Hematopoietic multipotent progenitor cell treated with erythropoietin and hydrocortisone succinate and interleukin-3 and kit ligand, for 4 days (in vitro differentiated cells): ENCODE measurements at regions not wholly inside any gene's neighbourhood (a gene's known extent, or its start where the extent isn't known, plus 50 kb on each side); places are given as distances from the start of the nearest gene placed in this dataset.

Experiments
- DNase-seq: peaks from one replicate; pipeline ENCODE4 v3.0.0-alpha.2; 2015

DNA sequence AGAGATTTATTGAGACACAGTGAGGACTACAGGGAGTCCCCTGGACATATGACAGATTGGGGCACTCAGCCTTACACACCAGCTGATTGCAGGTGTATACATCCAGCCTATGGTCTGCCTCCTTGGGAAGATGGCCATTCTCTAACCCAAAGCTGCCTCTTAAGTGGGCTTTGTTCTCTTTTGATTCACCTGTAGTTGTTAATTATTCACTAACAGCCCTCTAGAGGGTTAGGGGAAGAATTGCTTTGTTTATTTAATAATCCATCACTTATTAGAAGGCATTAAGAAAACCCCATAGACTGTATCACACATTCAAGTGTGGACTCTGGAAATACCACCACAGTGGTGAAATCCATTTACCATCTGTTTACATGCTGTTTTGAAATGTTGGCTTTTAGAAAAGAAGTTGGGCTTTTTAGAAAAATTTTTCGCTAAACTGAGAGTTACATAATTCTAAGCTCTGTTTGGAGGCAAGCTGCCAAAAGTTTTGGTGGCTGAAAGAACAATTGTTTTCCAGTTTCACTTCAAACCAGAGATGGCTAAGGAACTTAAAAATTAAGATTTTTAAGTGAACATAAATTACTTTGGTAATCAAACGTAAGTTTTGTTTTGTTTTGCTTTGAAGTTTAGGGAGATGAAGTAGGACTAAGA is 379.1 kb downstream of the ADRA2A start:
- no peak for DNase-seq

DNA sequence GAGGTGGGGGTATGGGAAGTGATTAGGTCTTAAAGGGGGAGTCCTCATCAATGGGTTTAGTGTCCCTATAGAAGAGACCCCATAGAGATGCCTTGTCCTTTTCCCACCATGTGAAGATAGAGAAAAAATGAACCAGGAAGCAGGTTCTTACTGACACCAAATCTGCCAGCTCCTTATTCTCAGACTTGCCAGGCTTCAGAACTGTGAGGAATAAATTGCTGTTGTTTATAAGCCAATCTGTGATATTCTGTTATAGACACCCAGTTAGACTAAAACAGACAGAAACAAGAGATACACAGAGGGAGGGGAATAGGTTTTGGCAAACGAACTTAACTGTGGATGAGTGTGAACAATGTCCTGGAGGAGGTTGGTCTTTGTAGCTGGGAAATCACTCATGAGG is 381.4 kb downstream of the ADRA2A start:
- DNase-seq = no peak

DNA sequence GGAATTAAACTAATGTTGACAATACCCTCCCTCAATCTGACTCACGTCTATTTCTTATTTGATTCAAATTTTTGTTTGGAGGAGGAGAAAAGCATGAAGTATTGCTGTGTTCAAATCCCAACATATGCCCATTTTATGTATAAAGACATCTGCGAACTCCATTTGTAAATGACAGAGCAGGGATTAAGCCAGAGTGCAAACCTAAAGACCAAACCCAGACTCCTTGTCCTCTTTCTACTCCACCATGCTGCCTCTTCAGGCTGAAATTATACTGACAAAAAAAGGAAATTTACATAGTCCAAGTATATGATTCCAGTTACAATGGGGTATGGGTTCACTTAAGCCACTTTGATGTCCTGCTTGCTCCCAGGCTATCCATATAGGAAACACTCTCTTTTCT is 383.1 kb downstream of the ADRA2A start:
- DNase-seq = no peak

DNA sequence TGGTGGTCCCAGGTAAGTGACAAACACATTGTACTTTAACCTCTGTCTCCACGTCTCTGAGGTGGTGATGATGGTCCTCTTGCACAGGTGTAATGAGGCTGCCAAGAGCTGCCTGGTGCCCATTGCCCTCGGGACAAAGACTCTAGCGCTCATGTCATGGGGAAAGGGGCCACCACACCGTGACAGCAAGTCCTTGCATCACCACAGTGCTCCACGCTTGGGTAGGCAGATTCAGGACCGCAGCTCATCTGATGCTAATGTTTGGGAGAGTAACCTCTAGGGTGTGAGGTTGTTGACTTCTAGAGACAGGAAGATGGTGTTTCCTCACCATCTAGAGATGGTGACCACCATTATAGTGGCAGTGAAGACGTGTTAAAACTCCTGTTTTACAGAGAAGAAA is 395.6 kb downstream of the ADRA2A start:
- no peak for DNase-seq

DNA sequence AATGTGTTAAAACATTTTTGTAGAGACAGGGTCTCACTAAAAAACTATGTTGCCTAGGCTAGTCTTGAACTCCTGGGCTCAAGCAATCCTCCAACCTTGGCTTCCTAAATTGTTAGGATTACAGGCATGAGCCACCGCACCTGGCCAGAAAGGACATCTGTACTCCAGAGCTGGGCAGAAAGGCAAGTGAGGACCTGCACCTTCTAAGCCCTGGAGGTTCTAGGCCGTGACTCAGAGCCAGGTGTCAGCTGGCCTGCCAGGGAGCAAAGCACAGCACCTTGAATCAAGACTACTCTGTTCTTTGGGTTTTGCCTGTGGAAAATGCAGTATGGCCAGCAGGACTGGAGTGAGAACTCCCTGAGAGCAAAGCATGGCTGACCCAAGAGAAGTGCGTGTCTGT is 396.5 kb downstream of the ADRA2A start:
- DNase-seq = no peak

DNA sequence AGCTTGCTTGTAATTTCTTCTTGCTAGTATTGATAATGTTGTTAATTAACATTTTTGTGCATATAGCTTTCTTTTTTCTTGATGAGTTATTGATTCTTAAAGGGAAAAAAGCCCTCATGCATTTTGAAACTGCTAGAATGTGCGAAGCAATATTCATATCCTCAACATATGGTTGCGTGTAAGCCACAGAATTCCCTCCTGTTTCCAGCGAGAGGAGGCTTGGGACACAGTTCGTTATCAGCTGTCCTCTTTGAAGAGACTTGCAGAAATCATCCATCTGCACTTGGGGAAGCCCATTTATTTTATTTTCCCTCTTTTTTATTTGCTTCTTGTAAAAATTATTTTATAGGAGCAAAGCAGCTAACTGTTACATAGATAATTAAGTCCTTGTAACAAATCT is 398.0 kb downstream of the ADRA2A start:
- DNase-seq = no peak

DNA sequence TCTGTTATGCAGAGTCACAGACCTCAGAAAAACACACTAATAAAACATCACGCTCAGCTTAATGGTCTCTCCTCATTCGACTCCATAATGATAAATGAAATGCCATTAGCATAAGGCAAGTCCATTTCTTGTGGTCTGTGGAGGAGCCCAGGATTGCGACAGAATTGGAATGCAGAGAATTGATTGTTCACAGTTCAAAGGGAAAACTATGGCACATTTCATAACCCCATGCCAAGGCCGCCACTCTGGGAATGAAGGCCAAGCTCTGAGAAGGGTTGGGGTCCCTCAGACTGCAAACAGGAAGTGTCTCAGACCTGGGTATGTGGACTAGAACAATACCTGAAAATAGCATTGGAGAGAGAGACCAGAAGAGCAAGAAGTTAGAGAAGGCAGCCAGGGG is 398.9 kb downstream of the ADRA2A start:
- DNase-seq = no peak

DNA sequence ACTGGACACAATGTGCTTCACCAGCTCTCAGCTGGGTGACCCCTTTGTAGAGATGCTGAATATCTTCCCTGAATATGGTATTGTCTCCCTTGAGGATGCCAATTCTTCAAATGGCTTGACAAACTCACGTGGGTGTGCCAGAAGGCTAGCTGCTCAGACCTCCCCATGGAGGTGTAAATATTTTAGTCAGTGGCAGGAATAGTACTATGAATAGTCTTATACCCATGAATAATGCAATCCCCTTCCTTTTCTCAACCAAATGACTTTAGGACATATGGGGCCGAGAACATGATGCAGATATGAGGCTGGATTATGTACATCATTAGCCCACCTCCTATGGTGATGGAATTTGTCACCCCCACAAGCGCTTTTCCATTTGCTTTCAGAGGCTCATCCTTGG is 401.8 kb downstream of the ADRA2A start:
- DNase-seq = no peak

DNA sequence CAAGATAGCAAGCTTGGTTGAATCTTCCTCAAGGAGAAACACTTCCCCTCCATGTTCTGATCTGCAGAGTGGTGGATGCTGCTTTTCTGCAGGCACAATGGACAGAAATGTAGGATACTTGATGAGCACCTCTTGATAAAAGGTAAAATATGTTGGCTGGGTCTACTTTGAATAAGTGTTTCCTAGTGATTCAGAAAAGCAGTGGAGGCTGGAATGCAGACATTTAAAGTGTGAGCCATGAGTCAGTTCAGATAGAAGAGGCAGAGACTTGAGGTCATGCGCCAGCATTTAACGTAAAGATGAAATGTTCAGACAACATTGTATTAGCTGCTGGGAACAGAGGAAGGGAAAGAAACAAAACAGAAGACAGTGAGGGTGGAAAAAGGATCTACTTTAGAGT is 403.1 kb downstream of the ADRA2A start:
- no peak for DNase-seq

DNA sequence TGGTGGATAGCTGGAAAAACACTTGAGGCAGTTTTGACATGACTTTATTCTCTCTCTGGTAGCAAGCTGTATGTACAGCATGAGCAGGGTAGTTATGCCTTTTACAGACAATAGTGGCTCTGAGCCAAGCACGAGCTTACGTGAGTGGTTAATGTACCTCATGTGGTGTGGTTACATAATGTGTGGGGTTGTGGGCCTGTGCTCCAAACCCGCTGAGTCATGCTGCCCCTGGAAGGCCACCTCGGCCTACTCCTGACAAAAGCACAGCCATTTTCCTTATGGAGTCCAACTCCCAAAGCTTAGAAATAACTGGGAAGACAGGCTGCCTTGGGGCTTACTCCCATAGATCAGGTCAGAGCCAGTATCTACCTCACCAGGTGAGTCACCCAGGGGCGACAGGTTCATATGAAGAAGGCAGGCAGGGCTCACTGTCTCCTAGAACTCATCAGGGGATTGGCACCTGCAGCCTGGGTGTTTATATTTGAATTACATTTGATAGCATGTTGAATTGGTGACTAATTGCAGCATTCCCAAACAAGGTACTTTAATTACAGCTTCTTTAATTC is 404.5 kb downstream of the ADRA2A start:
- peak; percentile 22 for DNase-seq

DNA sequence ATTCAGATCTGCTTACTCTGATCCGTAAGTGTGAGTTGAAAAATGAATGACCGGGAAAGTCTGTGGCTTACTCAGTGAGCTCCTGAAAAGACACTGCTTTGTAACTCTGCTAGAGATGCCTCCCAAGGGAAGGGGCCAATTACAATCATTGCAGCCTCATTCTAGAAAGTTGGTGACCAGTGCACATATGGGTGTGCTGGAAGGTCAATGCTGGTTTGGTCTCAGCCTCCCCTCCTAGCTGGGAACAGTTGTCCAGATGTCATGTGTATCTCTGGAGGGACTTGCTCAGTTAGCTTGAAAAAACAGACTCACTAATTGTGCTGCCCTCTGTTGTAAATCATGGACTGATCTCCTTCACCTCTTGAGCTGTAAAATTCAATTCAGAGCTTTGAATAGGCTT is 405.0 kb downstream of the ADRA2A start:
- no peak for DNase-seq

DNA sequence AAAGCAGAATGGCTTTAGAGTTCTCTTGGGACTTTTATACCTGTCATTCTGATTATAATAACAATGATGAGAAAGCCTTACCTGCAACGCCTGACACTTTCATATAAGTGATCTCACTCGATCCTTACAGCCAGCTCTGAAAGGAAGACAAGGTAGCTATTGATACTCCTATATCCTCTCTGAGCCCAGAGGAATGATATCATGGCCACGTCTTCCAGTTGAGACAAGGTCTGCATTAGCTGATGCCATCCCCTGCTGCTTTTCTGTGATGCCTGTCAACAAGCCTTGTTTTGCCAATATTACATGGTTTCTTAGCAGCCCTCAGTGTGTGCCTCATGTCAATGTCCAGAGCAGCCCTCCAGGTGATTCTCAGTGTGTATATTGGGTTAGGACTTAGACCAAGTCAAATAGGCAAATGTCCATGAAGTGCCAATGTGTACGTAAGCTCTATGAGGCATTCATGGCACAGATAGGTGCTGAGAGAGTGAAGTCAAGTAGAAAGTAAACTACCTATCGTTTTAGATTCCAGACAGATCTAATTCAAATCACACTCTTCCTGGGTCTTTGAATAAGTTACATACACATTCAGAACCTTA is 405.9 kb downstream of the ADRA2A start:
- no peak for DNase-seq

DNA sequence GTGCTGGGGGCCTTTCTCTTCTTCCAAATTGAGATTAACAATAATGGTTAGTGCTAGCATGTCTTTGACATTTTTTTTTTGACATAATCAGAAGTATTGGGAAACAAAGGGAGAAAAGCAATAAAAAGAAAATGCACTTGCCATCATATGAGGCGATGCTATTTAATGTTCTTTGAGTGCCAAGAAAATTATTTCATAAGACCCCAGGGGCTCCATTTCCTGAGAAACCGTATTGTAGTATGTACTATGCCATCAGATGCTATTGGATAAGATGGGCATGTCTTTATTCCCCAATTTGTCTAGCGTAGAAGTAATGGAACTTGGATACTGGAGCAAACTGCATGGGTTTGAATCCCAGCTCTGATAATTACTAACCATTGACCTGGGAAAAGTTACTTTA is 408.9 kb downstream of the ADRA2A start:
- no peak for DNase-seq

DNA sequence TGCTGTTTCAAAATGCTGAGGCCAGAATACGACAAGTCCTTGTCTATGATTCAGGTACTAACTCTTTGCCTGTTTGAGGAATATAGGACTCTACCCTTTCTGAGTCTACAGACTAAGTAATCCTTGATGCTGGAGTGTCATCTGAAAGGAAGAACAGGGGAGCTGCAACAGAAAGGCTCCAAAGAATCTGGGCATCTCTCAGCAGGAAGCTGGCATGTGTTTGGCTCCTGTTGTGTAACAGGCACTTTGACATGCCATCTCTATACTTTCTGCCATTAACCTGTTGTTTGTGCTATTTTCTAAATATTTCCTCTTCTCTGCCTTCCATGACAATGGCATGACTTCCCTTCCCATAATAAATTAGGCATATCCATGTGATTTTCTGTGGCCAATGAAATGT is 409.5 kb downstream of the ADRA2A start:
- DNase-seq = no peak

DNA sequence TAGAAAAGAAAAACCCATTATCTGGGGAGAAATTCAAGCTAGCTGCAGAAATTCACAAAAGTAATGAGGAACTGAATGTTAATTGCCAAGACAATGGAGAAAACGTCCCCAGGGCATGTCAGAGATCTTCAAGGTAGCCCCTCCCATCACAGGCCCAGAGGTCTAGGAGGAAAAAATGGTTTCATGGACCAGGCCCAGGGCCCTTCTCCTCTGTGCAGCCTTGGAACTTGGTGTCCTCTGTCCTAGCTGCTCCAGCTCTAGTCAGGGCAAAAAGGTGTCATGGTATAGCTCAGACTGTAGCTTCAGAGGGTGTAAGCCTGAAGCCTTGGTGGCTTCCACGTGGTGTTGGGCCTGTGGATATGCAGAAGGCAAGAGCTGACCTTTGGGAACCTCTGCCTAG is 411.8 kb downstream of the ADRA2A start:
- no peak for DNase-seq

DNA sequence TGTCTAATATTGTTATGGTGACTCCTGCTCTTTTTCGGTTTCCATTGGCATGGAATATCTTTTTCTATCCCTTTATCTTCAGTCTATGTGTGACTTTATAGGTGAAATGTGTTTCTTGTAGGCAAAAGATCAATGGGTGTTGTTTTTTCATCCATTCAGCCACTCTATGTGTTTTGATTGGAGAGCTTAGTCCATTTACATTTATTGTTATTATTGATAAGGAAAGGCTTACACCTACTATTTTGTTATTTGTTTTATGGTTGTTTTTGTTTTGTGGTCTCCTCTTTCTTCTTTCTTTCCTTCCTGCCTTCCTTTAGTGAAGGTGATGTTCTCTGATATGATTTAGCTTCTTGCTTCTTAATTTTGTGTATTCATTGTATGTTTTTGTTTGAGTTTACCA is 414.3 kb downstream of the ADRA2A start:
- no peak for DNase-seq

DNA sequence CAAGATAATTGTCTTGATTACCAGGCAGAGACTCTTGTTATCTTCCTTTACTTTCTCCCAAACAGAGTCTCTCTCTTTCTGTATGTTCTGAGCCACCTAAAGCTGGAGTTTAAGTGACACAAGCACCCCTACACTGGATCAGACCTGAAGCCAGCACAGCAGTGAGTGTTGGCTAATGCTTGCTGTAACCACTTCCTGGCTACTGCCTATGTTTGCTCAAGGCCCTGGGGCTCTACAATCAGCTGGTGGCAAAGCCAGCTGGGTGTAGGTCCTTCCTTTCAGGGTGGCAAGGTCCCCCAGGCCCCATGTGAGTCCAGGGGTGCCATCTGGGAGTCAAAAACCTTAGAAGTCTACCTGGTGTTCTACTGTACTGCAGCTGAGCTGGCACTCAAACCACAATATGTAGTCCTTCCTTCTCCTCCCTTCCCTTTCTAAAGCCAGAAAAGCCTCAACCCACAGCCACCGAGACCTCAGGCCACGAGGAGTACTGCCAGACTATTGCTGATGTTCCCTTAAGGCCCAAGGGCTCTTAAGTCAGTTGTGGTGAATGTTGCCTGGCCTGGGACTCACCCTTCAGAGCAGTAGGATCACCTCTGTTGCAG is 416.3 kb downstream of the ADRA2A start:
- peak; percentile 1 for DNase-seq

DNA sequence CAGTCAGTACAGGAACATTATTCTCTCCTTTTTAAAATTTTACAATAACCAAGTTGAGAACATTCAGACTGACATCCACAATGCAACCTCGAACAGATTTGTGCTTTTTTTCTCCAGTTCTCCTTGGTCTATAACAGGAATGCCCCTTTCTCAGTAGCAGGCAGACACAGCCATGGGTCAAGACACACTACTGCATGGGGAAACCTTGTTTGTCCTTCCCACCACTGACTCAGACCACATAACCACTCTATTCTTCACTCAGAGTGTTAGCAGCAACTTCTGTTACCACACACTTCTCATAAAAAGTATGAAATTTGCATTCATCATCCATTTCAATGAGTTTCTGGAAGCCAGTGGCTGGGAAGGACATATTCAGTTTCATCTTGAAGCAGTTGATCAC is 421.7 kb downstream of the ADRA2A start:
- DNase-seq = no peak

DNA sequence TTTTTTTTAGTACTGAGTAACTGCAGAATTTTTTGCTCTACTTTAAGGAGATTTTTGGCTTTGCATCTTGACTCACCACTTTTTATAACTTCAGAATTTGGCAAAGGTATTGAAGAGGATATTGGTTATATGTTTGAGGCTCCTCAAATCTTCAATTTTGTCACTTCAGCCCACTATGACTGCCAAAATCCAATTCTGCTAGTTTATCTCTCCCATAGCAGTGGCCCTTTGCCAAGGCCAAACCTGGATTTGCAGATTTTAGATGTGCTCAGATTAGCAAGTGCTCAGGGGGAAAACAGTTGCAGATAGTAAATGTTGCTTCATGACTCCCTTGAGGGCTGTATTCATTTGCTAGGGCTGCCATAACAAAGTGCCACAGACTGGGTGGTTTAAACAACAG is 427.5 kb downstream of the ADRA2A start:
- no peak for DNase-seq

DNA sequence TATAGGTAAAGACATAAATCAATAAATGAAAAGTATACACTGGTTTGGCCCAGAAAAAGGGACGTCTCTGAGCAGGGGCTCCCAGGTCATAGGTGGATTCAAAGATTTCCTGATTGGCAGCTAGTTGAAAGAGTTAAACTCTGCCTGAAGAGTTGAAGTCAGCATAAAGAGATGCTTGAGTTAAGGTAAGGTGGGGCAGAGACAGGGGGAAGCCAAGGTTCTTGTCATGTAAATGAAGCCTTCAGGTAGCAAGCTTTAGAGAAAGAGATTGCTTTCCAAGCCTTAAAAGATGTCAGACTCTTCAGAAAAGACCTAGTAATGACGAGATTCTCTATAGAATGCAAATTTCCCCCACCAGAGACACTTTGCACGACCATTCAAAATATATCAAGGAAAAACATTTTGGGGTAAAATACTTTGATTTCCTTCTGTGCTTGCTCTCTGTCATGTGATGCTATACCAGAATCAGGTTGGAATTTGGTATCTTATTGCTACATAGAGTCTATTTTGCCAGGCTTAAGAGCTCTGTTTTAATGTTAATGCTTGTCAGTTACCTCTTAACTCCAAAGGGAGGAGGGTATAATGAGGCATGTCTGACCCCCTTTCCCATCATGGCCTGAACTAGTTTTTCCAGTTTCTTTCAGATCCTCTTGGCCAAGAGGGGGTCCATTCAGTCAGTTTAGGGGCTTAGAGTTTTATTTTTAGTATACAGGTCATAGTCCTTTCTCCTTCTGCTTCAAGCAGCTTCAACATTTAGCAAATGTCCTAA is 429.6 kb downstream of the ADRA2A start:
- no peak for DNase-seq

DNA sequence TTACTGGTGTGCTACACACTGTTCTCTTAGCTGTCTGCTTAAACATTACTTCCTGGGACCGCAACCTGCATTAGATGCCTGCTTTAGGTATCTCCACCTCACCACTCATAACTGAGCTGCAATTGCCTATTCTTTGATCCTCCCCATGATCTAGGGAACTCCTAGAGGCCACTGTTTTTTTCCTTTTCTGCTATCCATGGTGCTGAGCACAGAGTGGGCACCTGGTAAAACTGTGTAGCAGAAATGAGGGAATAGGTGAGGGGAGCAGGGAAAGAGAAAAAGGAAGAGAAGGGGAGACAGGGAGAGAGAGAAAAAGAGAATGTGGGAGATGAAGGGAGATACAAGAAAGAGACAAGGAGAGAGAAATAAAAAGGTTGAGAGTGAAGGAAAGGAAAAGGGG is 434.9 kb downstream of the ADRA2A start:
- no peak for DNase-seq

DNA sequence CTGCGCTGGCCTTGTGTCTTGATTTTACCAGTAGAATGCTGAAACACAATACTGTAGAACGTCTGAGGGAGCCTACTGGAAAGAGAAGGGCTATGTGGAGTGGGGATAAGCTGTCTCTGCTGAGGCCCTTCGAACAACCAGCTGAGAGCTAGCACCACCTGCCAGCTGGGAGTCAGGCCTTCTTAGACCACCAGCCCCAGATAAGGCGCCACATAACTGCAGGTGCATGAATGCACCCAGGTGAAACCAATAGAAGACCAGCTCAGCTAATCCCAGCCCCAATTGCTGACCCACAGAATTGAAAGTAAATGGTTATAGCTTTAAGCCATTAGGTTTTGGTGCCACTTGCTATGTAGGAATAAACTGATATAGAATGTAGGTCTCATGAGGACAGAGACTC is 438.4 kb downstream of the ADRA2A start:
- no peak for DNase-seq

DNA sequence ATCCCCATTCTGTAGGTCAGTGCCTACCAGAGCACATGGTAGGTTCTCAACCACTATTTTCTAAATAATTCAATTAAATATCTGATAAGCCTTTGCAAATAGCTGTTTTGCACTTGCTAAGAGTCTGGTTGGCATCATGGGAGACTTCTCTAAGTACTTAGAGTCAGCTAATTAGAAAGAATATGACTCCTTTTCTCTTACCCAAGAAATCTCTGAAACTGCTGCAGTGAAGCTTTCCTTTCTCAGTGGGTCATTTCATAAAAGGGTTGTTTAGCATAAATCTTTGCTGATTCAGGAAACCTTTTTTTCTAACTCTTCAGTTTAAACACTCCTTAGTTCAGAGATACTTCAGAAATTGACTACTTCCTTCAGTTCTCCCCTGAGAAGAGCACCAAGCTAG is 438.9 kb downstream of the ADRA2A start:
- no peak for DNase-seq

DNA sequence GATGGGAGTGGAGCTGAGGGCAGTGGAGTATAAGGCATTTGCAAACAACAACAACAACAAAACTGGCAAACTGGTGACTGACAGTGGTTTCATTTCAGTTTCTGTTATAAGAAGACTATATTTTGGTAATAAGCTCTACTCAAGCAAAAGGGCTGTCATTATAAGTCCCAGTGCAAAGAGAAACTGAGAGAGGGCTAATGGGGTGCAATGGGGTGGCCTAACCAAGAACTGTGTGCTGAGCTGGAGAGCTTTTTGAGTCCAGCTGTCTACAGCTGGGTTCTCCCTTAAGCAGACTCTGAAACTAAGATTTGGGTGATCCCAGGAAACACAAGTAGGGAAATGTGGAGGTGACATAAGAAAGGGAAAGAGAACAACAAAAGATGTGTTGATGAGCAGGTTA is 439.3 kb downstream of the ADRA2A start:
- no peak for DNase-seq
